ENCODE measurements at regions not wholly inside any gene's neighbourhood (a gene's known extent, or its start where the extent isn't known, plus 50 kb on each side); places are given as distances from the start of the nearest gene placed in this dataset.

- H3K9ac ChIP-seq (ENCODE audit: extremely low read depth, insufficient read length, low read length), result no peak overlapping the region
- H4K20me1 ChIP-seq (ENCODE audit: control insufficient read depth, insufficient read depth, insufficient read length), result no peaks in the 10 kb centered on the region
- H2BK12ac ChIP-seq (ENCODE audit: insufficient read length, low read depth, low read length), result no peak overlapping the region
- no peak overlapping the region for H4K5ac ChIP-seq (ENCODE audit: insufficient read length, low read depth, low read length)
- no peak overlapping the region for H2AFZ ChIP-seq (ENCODE audit: low read length)
- no peaks in the 10 kb centered on the region for H3K27me3 Mint-ChIP-seq (ENCODE audit: low read depth)
- H2BK5ac ChIP-seq (ENCODE audit: insufficient read length, low read length), result no peak overlapping the region
- H3K27ac ChIP-seq (ENCODE audit: insufficient read length, low read depth, low read length), result no peak overlapping the region
- H3K14ac ChIP-seq (ENCODE audit: insufficient read depth, low read length), result no peak overlapping the region
- H2BK120ac ChIP-seq (ENCODE audit: low read depth, low read length, poor library complexity, severe bottlenecking), result no peak overlapping the region
- no peaks in the 10 kb centered on the region for H3K23me2 ChIP-seq (ENCODE audit: insufficient read length, low read depth, low read length, poor library complexity, severe bottlenecking)
- no peak overlapping the region for H3K18ac ChIP-seq (ENCODE audit: insufficient read length, low read depth, low read length)
- H3K4ac ChIP-seq (ENCODE audit: low read depth, low read length), result no peak overlapping the region
- H3K27ac Mint-ChIP-seq, result peak overlapping the region in 1 of 3 experiments; percentile 48; a peak in 1 of 7 replicates
- H3K4me1 ChIP-seq (ENCODE audit: insufficient read depth, low read length), result no peaks in the 10 kb centered on the region
- no peak overlapping the region for H2BK20ac ChIP-seq (ENCODE audit: low read depth, low read length, poor library complexity, severe bottlenecking)
- H3T11ph ChIP-seq (ENCODE audit: low read length), result no peak overlapping the region
- no peaks in the 10 kb centered on the region; a peak in 1 of 7 replicates for H3K36me3 Mint-ChIP-seq (ENCODE audit: insufficient read depth in 1 of 3, low read depth in 3 of 3)
- no peaks in the 10 kb centered on the region for H3K79me2 ChIP-seq (ENCODE audit: insufficient read depth, low read length)
- H3K9me3 ChIP-seq (ENCODE audit: control insufficient read depth, low read depth, low read length), result no peaks in the 10 kb centered on the region
- H3K27me3 ChIP-seq (ENCODE audit: insufficient read depth, low read length), result no peaks in the 10 kb centered on the region
- no peaks in the 10 kb centered on the region for H3K4me1 Mint-ChIP-seq
- no peak for TF ChIP-seq CTCF (conservative IDR thresholded peaks at IDR 0.05)
- no peak overlapping the region for H4K91ac ChIP-seq (ENCODE audit: insufficient read length, low read depth, low read length)
- DNase-seq, result no peak
- H3K79me1 ChIP-seq (ENCODE audit: insufficient read depth, low read depth, low read length, poor library complexity, severe bottlenecking), result no peaks in the 10 kb centered on the region
- H3K9me3 Mint-ChIP-seq, result no peaks in the 10 kb centered on the region; a peak in 1 of 5 replicates
- no peak overlapping the region for H4K8ac ChIP-seq (replicated peaks; ENCODE audit: insufficient read length, low read depth, low read length)
- no peak overlapping the region for H3K56ac ChIP-seq (ENCODE audit: insufficient read length, low read depth, low read length)
- no peak overlapping the region for H2AK5ac ChIP-seq (ENCODE audit: insufficient read length, low read length)
- no peak overlapping the region for H2BK15ac ChIP-seq (ENCODE audit: low read depth, low read length)
- H3K4me2 ChIP-seq (ENCODE audit: insufficient read depth, insufficient read length, low read length), result no peak overlapping the region
- no peak overlapping the region for H3K23ac ChIP-seq (ENCODE audit: insufficient read length, low read depth, low read length)
- no peak overlapping the region for H3K4me3 Mint-ChIP-seq
- WGBS (ENCODE audit: extremely low coverage, insufficient read length, low lambda C conversion rate), result no CpG with 5 or more reads among the region's 11 CpGs
Observed at GRCh38 chr4:100900134-100900533, 382.3 kb upstream of the EMCN start.

Measured in H9 (cell line).